Small intestine (tissue), 7 donors: ENCODE measurements at regions not wholly inside any gene's neighbourhood (a gene's known extent, or its start where the extent isn't known, plus 50 kb on each side); places are given as distances from the start of the nearest gene placed in this dataset.
"Not testable (repeated sequence)": the region's sequence is repeated elsewhere in the genome, so short reads cannot be mapped to it uniquely, and the experiment has no call there.

Source experiments
- DNase-seq, 2 donors: peaks; one replicate each; pipeline versions ENCODE4 v3.0.0 to v3.0.0-alpha.2; 2013
- FAIRE-seq: peaks from 2 replicates; lab custom pipeline; 2012; peaks lifted over from hg19 to GRCh38; lab: Jason Lieb, UNC
- H3K27ac ChIP-seq, 3 donors: one replicate each; pipeline ENCODE4 v1.5.1; 2013; ENCODE audit warnings: low read length in 2 of 3, mild to moderate bottlenecking in 2 of 3, control low read depth in 1 of 3, inconsistent platforms in 1 of 3, low read depth in 1 of 3, moderate library complexity in 1 of 3
- H3K27me3 ChIP-seq, 3 donors: one replicate each; pipeline ENCODE4 v1.6.1; 2013; ENCODE audit warnings: low read length in 3 of 3, inconsistent platforms in 1 of 3; ENCODE audit not compliant: control insufficient read depth in 3 of 3, insufficient read depth in 3 of 3
- H3K36me3 ChIP-seq, 3 donors: one replicate each; pipeline ENCODE4 v1.6.1; 2013; ENCODE audit warnings: low read length in 3 of 3, inconsistent platforms in 1 of 3, low read depth in 1 of 3, mild to moderate bottlenecking in 1 of 3, moderate library complexity in 1 of 3; ENCODE audit not compliant: control insufficient read depth in 3 of 3, insufficient read depth in 2 of 3
- H3K4me1 ChIP-seq, 3 donors: one replicate each; pipeline ENCODE4 v1.6.1; 2013; ENCODE audit warnings: low read length in 2 of 3, inconsistent platforms in 1 of 3, low read depth in 1 of 3, mild to moderate bottlenecking in 1 of 3, moderate library complexity in 1 of 3; ENCODE audit not compliant: control insufficient read depth in 3 of 3, insufficient read depth in 2 of 3
- H3K4me3 ChIP-seq, 3 donors: one replicate each; pipeline ENCODE4 v1.5.1; 2013; ENCODE audit warnings: low read length in 3 of 3, control low read depth in 1 of 3, inconsistent platforms in 1 of 3, low read depth in 1 of 3, mild to moderate bottlenecking in 1 of 3, moderate library complexity in 1 of 3
- H3K9me3 ChIP-seq, 2 donors: one replicate each; pipeline ENCODE4 v1.6.1; 2013; ENCODE audit warnings: low read depth in 1 of 2, low read length in 1 of 2; ENCODE audit not compliant: control insufficient read depth in 2 of 2, insufficient read depth in 1 of 2
- WGBS, 3 donors: extraction: QIAGEN DNeasy Blood & Tissue Kit; methylation state at CpG; one replicate each; pipeline ENCODE4 v1.1.7; 2013; 5-methylcytosine and 5-hydroxymethylcytosine counted together
- donor health status: healthy with polysubstance abuse.
- donor health status: control.
- donor health status: control.
- donor health status: Bipolar disorder and iron deficiency.
- donor health status: healthy.

DNA sequence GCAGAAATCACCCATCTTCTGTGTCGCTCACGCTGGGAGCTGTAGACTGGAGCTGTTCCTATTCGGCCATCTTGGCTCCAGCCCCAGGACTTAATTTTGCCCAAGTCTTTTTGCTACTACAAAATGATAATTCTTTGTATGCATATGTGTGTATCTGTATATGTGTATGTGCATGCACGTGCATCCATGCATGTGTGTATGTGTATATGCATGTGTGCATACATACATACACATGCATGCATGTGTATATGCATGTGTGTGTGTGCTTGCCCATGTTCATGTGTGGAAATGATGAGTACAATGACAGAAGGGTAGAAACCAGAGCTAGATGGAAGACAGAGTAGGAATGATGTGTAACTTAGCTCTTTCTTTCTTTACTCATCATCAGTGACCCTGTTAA, 497.9 kb upstream of the SPRED2 start:
- WGBS, 3 donors = 93 to 98% (median 94%) methylated on average over 4 of the region's 4 CpGs
- Histone ChIP-seq H3K27me3 (no peaks in the 10 kb centered on the region), H3K36me3 (no peaks in the 10 kb centered on the region), H3K9me3 (no peaks in the 10 kb centered on the region), H3K27ac (no peak overlapping the region), H3K4me3 (no peak overlapping the region), H3K4me1 (no peaks in the 10 kb centered on the region)
- FAIRE-seq = no peak
- no peak for DNase-seq

DNA sequence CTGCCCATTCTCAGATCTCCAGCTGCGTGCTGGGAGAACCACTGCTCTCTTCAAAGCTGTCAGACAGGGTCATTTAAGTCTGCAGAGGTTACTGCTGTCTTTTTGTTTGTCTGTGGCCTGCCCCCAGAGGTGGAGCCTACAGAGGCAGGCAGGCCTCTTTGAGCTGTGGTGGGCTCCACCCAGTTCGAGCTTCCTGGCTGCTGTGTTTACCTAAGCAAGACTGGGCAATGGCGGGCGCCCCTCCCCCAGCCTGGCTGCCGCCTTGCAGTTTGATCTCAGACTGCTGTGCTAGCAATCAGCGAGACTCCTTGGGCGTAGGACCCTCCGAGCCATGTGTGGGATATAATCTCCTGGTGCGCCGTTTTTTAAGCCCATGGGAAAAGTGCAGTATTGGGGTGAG, 497.3 kb upstream of the SPRED2 start:
- H3K9me3 ChIP-seq, H3K27ac ChIP-seq, DNase-seq, H3K36me3 ChIP-seq, H3K27me3 ChIP-seq, H3K4me3 ChIP-seq, FAIRE-seq, H3K4me1 ChIP-seq: not testable (repeated sequence)
- WGBS, 3 donors = 75 to 83% (median 76%) methylated on average over 7 to 10 of the region's 10 CpGs

DNA sequence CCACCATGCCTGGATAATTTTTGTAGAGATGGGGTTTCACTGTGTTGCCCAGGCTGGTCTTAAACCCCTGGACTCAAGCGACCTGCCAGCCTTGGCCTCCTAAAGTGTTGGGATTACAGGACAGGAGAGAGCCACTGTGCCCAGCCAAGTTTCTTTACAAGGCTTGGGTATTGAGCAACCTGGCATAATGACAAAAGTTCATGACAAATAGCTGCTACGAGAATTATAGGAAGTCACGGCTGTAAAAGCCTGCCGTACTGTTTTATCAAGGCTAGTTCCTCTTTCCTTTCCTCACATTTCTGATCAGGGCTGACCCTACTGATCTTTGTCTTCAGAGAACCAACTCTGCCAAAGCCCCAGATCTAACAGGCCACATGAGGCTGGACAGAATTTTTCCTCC, 490.4 kb upstream of the SPRED2 start:
- H3K27ac ChIP-seq = no peak overlapping the region
- no peak for DNase-seq
- WGBS, 3 donors = 22 to 45% (median 28%) methylated on average over 4 of the region's 4 CpGs

DNA sequence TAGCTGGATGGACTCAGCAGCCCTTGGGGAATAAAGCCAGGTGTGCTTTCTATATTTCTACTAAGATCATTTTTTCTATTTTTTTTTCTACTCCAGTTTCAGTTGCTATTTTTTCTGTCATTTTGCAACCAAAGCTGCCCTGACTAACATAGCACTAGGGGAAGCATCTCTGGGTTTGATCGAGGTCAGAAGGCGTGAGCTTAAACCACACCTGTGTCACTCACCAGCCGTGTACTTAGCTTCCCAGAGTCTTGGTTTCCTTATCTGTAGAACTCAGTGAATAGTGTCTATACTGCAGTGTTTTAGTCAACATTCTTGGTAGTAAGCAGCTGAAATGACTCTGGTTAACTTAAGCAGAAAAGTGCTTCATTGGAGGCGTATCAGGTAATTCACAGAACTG, 489.6 kb upstream of the SPRED2 start:
- DNase-seq (no peak), FAIRE-seq (no peak)
- Histone ChIP-seq H3K36me3 (no peaks in the 10 kb centered on the region), H3K4me3 (no peak overlapping the region), H3K27me3 (no peaks in the 10 kb centered on the region), H3K4me1 (no peaks in the 10 kb centered on the region), H3K27ac (no peak overlapping the region), H3K9me3 (no peaks in the 10 kb centered on the region)
- WGBS, 3 donors = 33 to 53% (median 43%) methylated on average over 4 of the region's 4 CpGs

More for the DNA sequence above, 490.4 kb upstream of the SPRED2 start:
- no peak for FAIRE-seq
- Histone ChIP-seq H3K36me3 (no peaks in the 10 kb centered on the region), H3K27me3 (no peaks in the 10 kb centered on the region), H3K4me1 (no peaks in the 10 kb centered on the region), H3K4me3 (no peak overlapping the region), H3K9me3 (no peaks in the 10 kb centered on the region)

DNA sequence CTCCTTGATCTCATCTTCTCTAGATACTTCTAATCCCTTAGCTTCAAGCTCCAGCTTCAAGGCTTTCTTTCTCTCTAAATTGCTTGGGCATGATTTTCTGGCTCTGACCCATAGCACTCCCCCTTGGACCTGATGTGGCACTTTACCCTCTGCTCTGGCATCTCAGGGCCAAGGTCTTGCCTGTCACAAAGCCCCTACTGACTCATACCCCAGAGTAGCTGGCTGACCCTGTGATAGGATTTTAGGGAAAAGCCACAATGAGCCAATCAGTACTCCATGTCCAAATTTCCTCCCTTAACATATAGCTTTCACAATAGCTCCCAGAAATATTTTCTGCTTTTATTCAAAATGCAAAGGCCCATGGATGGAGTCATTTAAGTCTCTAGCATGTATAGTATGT, 488.7 kb upstream of the SPRED2 start:
- Histone ChIP-seq H3K4me3 (no peak overlapping the region), H3K36me3 (no peaks in the 10 kb centered on the region), H3K27me3 (no peaks in the 10 kb centered on the region), H3K4me1 (no peaks in the 10 kb centered on the region), H3K9me3 (no peaks in the 10 kb centered on the region), H3K27ac (no peak overlapping the region)
- FAIRE-seq (no peak), DNase-seq (no peak)

DNA sequence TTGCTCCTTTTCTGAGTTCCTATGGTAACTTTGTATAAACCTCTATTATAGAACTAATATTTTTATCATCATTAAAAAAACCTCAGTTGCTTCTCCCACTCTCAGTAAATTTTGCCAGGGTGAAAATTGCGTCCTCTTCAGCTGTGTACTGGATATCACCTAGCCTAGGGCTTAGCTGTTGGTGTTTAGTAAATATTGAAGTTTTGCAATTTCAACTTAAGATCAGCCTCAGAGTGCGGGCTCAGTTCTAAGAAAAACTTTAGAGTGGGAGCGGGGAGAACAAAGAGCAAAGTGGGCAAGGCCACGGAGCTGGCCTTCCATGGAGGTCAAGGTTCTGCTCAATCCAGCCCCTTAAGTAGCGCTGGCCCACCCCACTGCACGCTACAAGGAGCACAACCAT, 488.3 kb upstream of the SPRED2 start:
- Histone ChIP-seq H3K36me3 (no peaks in the 10 kb centered on the region), H3K9me3 (no peaks in the 10 kb centered on the region), H3K27me3 (no peaks in the 10 kb centered on the region), H3K4me3 (no peak overlapping the region), H3K4me1 (no peaks in the 10 kb centered on the region), H3K27ac (no peak overlapping the region)
- no peak for DNase-seq
- WGBS, 3 donors = 68 to 86% (median 74%) methylated on average over 6 of the region's 6 CpGs
- no peak for FAIRE-seq

DNA sequence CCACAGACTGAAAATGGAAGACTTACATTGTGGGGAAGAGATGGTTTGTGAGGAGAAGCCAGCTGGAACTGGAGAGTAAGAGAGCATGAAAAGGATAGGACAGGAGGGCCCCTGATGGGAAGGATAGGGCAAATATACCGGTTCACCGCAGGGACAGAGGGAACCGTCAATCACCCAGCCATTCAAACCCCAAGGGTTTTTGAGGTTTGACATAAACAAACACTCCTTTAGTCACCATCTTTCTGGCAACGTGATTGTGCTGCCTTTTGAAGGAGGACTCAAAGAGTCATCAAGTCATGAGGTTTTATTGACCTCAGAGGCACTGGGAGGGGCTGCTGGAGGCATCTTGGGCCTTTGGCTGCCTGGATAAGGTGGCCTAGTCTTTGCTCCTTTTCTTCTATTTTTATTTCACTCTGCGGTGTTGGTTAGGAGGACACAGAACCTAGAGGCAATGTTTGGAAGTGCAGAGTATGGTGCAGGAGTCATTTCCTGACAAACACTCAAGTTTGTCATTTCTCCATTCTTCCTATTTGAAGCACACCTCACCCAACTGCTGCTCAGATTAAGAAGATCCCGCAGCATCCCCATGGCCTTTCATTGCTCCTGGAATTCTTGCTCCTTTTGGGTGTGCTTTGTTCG, 487.3 kb upstream of the SPRED2 start:
- H3K27ac ChIP-seq = no peak overlapping the region

DNA sequence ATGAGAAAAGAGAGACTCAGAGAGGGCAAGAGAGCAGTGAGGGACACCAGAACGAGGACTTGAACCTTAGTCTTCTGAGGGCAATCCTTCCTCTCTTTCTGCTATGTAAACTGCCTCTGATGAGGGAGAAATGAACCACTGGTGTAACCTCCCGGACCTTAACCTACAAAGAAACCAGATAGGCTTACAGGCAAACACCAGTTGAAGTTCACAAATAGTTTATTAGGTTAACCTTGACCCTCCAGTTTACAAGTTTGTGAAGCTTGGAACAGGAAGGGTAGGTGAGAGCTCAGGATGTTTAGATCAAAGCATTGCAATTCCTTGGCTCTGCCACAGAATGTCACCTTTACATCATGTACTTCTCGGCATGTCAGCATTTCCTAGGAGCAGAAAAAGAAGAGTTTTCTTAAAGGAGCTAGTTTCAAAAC, 486.4 kb upstream of the SPRED2 start:
- Histone ChIP-seq H3K27me3 (no peaks in the 10 kb centered on the region), H3K4me1 (no peaks in the 10 kb centered on the region), H3K27ac (no peak overlapping the region), H3K4me3 (no peak overlapping the region), H3K36me3 (no peaks in the 10 kb centered on the region), H3K9me3 (no peaks in the 10 kb centered on the region)
- FAIRE-seq (no peak), DNase-seq (no peak)
- WGBS, 3 donors = 21 to 54% (median 22%) methylated on average over 3 of the region's 3 CpGs

More for the DNA sequence above, 487.3 kb upstream of the SPRED2 start:
- Histone ChIP-seq H3K9me3 (no peaks in the 10 kb centered on the region), H3K4me3 (no peak overlapping the region), H3K4me1 (no peaks in the 10 kb centered on the region), H3K36me3 (no peaks in the 10 kb centered on the region), H3K27me3 (no peaks in the 10 kb centered on the region)
- FAIRE-seq (no peak), DNase-seq (no peak)
- 70 to 77% (median 71%) methylated on average over 7 of the region's 7 CpGs for WGBS, 3 donors

DNA sequence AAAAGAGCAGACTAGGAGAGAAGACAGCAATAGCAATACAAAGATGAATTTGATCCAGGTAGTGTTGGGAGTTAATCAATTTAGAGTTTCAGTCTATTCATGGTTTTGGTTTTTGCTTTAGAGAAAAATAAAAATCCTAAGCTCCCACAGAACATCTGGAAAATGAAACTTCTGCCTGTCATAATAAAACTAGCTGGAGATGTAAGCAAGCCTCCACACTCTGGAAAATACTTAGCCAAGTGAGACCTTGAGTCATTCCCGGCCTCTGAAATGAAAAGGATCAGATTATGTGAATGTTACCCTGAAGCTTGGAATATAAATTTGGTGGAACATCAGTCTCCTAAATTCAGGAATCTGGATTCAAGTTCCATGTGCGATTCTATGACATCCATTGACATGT, 485.6 kb upstream of the SPRED2 start:
- H3K27ac ChIP-seq = no peak overlapping the region

More for the DNA sequence above, 485.6 kb upstream of the SPRED2 start:
- H3K4me3 ChIP-seq = no peak overlapping the region
- DNase-seq (no peak), FAIRE-seq (no peak)
- H3K4me1 ChIP-seq = no peaks in the 10 kb centered on the region
- 59 to 78% (median 66%) methylated on average over 2 of the region's 2 CpGs for whole genome bisulfite sequencing, 3 donors
- H3K9me3 ChIP-seq = no peaks in the 10 kb centered on the region
- no peaks in the 10 kb centered on the region for H3K36me3 ChIP-seq
- H3K27me3 ChIP-seq = no peaks in the 10 kb centered on the region
